GM23248 (cell line): ENCODE measurements at regions not wholly inside any gene's neighbourhood (a gene's known extent, or its start where the extent isn't known, plus 50 kb on each side); places are given as distances from the start of the nearest gene placed in this dataset.

Source experiments
- EZH2 ChIP-seq: fragments of 200-600 bp; sonication (generic); IDR thresholded peaks from 2 replicates; pipeline ENCODE4 v1.6.1; 2018; ENCODE audit warnings: antibody characterized with exemption, mild to moderate bottlenecking; ENCODE audit not compliant: insufficient read depth, poor library complexity, severe bottlenecking
- EZH2phosphoT487 ChIP-seq: fragments of 200-600 bp; sonication (generic); IDR thresholded peaks from 2 replicates; pipeline ENCODE4 v1.6.1; 2018; ENCODE audit warnings: antibody characterized with exemption, moderate library complexity, mild to moderate bottlenecking, low read depth; ENCODE audit not compliant: insufficient read depth

DNA sequence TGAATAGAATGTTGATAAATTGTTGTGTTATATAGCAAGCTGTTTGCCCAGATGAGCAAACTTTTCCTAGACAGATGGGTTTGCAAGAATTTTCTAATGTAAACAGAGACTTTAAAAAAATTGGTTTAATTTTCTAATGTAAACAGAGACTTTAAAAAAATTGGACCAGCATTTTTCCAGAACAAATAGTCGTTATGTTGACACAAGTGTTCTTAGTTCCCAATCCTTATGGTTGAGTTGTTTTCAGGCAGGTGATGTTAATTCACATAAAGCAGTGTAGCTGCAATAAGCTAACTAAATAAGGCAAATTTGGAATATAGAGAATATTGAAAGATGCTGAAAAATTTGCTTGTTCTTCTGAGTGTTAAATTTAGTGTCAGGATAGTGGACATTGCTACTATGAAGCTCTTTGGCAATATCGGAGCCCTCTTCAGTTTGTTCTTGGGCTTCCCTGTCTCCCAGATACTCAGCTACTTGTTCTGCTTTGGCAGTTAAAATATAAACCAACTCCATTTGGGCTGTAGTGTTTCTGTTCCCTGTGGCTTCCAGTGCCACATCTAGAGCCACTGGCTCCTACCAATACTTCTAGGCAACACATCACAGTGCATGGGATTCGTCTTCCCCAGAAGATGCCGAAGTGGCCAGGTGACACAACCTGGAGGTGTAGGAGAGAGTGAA, 105.7 kb downstream of the DYNAP start:
- TF ChIP-seq EZH2phosphoT487 (no peak), EZH2 (no peak)
